ENCODE measurements at regions not wholly inside any gene's neighbourhood (a gene's known extent, or its start where the extent isn't known, plus 50 kb on each side); places are given as distances from the start of the nearest gene placed in this dataset.

GRCh38 chr13:20291675-20292074 lies 59.6 kb upstream of the GJB6 start:
- TF ChIP-seq CTCF (IDR thresholded peaks at IDR 0.05): no peak
- TF ChIP-seq POLR2A (IDR thresholded peaks at IDR 0.05): no peak
